Osteocyte (in vitro differentiated cells): ENCODE measurements at regions not wholly inside any gene's neighbourhood (a gene's known extent, or its start where the extent isn't known, plus 50 kb on each side); places are given as distances from the start of the nearest gene placed in this dataset.
"Not testable (repeated sequence)": the region's sequence is repeated elsewhere in the genome, so short reads cannot be mapped to it uniquely, and the experiment has no call there.

Experiments used
- DNase-seq: peaks from one replicate; pipeline ENCODE4 v3.0.0; 2021; ENCODE audit warnings: mixed read lengths; ENCODE audit not compliant: unreplicated experiment; ENCODE audit errors: extremely low spot score
- H3K27ac Mint-ChIP-seq: one replicate; pipeline ENCODE4 v1.8.0; 2021; ENCODE audit warnings: mild to moderate bottlenecking, mixed read lengths; ENCODE audit not compliant: unreplicated experiment
- H3K27me3 Mint-ChIP-seq: one replicate; pipeline ENCODE4 v1.8.0; 2021; ENCODE audit warnings: mixed read lengths; ENCODE audit not compliant: unreplicated experiment
- H3K36me3 Mint-ChIP-seq: one replicate; pipeline ENCODE4 v1.8.0; 2021; ENCODE audit warnings: mixed read lengths; ENCODE audit not compliant: unreplicated experiment
- H3K4me1 Mint-ChIP-seq: one replicate; pipeline ENCODE4 v1.8.0; 2021; ENCODE audit warnings: mixed read lengths; ENCODE audit not compliant: unreplicated experiment
- H3K4me3 Mint-ChIP-seq: one replicate; pipeline ENCODE4 v1.8.0; 2021; ENCODE audit warnings: mild to moderate bottlenecking, moderate library complexity, mixed read lengths; ENCODE audit not compliant: unreplicated experiment
- H3K9me3 Mint-ChIP-seq: one replicate; pipeline ENCODE4 v1.8.0; 2021; ENCODE audit warnings: mixed read lengths; ENCODE audit not compliant: unreplicated experiment
- TF ChIP-seq, protein P1 (sequence below): fragments of 200-600 bp; sonication (generic); IDR thresholded peaks from 2 replicates; pipeline ENCODE4 v1.5.0; 2021; ENCODE audit warnings: antibody characterized with exemption, mild to moderate bottlenecking, moderate library complexity

- Mint-ChIP-seq H3K27me3 (no peaks in the 10 kb centered on the region), H3K4me1 (no peaks in the 10 kb centered on the region), H3K36me3 (no peaks in the 10 kb centered on the region), H3K9me3 (no peaks in the 10 kb centered on the region), H3K4me3 (no peak overlapping the region), H3K27ac (no peak overlapping the region)
- TF ChIP-seq, protein P1, sequence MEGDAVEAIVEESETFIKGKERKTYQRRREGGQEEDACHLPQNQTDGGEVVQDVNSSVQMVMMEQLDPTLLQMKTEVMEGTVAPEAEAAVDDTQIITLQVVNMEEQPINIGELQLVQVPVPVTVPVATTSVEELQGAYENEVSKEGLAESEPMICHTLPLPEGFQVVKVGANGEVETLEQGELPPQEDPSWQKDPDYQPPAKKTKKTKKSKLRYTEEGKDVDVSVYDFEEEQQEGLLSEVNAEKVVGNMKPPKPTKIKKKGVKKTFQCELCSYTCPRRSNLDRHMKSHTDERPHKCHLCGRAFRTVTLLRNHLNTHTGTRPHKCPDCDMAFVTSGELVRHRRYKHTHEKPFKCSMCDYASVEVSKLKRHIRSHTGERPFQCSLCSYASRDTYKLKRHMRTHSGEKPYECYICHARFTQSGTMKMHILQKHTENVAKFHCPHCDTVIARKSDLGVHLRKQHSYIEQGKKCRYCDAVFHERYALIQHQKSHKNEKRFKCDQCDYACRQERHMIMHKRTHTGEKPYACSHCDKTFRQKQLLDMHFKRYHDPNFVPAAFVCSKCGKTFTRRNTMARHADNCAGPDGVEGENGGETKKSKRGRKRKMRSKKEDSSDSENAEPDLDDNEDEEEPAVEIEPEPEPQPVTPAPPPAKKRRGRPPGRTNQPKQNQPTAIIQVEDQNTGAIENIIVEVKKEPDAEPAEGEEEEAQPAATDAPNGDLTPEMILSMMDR, result no peak
- no peak for DNase-seq
Observed at GRCh38 chr17:34436607-34437006, 73.6 kb upstream of the CCL1 start.

DNA sequence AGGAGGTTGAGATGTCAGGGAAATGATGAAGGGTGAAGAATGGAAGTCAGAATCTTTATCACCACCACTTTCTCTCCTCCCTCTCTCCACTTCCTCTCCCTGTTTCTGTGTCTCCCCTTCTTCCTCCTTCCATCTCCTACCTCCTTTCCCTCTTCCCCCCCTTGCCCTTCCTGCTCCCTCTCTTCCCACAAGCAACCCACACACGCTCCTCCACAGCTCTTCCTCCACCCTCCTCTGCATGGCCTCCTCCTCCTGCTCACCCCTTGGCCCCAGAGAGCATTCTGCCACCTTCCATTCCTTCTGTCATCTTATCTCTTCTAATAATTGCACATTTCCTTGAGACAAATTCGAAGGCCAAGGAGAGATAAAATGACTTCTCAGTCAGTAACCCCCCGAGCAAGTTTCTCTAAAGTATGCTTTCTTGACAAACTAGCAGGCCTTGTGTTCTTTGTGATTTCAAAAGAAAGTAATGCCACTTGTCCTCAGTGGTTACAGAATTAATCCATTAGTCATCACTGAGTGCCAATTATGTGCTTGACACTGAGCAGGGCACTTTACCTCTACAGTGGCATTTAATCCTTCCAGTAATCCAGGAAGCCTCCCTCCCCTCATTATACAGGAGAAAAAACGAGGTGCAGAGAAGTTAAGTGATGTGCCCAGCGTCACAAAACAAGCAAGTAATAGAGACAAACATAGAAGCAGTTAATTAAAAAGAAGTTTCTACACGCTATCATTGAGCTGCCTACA lies 72.3 kb upstream of the CCL1 start:
- Mint-ChIP-seq H3K36me3 (no peaks in the 10 kb centered on the region), H3K9me3 (no peaks in the 10 kb centered on the region), H3K4me3 (no peak overlapping the region), H3K27me3 (no peaks in the 10 kb centered on the region), H3K4me1 (no peaks in the 10 kb centered on the region), H3K27ac (no peak overlapping the region)
- TF ChIP-seq, protein P1, result no peak
- DNase-seq, result no peak

- H3K36me3 Mint-ChIP-seq, result no peaks in the 10 kb centered on the region
- DNase-seq, result no peak
- H3K4me1 Mint-ChIP-seq, result no peaks in the 10 kb centered on the region
- no peak overlapping the region for H3K4me3 Mint-ChIP-seq
- no peaks in the 10 kb centered on the region for H3K9me3 Mint-ChIP-seq
- TF ChIP-seq, protein P1, result no peak
- no peaks in the 10 kb centered on the region for H3K27me3 Mint-ChIP-seq
- H3K27ac Mint-ChIP-seq, result no peak overlapping the region
Observed at GRCh38 chr17:34434052-34434451, 71.0 kb upstream of the CCL1 start.

GRCh38 chr17:34424814-34425491 lies 61.9 kb upstream of the CCL1 start:
- Mint-ChIP-seq H3K36me3 (no peaks in the 10 kb centered on the region), H3K4me3 (no peak overlapping the region), H3K4me1 (no peaks in the 10 kb centered on the region), H3K27me3 (peaks cover 12% of the 10 kb centered on the region), H3K9me3 (no peaks in the 10 kb centered on the region), H3K27ac (no peak overlapping the region)
- TF ChIP-seq, protein P1, result no peak
- no peak for DNase-seq

DNA sequence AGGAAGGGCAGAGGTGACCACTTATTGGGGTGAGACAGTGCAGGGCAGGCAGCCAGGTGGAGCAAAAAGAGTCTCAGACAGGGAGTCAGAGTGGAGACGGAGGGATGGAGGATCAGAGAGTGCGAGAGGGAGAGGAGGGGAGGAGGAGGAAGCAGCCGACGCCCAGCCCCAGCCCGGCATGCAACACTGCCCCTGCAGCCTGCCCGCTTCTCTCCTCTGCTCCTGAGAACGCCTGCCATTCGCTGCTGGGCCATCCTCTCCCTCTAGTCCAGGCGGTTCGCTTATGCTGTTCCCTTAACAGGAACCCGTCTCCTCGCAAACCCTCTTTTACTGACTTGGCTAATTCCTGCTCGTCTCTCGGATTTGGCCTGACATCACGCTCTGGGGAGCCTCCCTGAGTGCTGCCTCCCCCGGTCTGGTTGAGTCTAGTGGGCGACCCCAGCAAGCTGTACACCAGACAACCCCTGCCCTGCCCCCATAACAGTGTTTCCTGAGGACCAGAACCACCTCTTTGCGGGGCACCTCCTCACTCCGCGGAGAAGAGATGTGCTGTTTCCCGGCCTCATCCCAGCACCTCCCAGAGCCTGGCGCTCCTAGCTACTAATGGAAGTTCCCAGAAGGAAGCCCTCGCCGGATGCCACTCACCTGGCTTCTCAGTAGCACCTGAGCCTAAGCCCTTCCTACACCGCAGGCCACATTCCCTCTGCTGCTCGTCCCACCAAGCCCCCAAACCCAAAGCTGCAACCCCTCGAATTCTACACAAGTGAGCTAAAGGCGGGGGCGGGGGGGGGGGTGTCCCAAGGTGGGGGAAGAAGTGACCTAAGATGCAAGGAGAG lies 61.2 kb upstream of the CCL1 start:
- H3K27me3 Mint-ChIP-seq, result peaks cover 12% of the 10 kb centered on the region
- no peaks in the 10 kb centered on the region for H3K9me3 Mint-ChIP-seq
- no peak overlapping the region for H3K4me3 Mint-ChIP-seq
- H3K4me1 Mint-ChIP-seq, result no peaks in the 10 kb centered on the region
- TF ChIP-seq, protein P1, result no peak
- H3K27ac Mint-ChIP-seq, result no peak overlapping the region
- H3K36me3 Mint-ChIP-seq, result no peaks in the 10 kb centered on the region
- no peak for DNase-seq

DNA sequence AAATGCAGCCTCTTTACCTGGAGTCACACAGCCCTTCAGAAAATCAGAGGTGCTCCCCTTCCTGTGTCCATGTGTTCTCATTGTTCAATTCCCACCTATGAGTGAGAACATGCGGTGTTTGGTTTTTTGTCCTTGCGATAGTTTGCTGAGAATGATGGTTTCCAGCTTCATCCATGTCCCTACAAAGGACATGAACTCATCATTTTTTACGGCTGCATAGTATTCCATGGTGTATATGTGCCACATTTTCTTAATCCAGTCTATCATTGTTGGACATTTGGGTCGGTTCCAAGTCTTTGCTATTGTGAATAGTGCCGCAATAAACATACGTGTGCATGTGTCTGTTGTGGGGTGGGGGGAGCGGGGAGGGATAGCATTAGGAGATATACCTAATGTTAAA lies 60.3 kb upstream of the CCL1 start:
- peaks cover 12% of the 10 kb centered on the region for H3K27me3 Mint-ChIP-seq
- not testable (repeated sequence) for H3K9me3 Mint-ChIP-seq, H3K27ac Mint-ChIP-seq, H3K4me1 Mint-ChIP-seq, DNase-seq, H3K4me3 Mint-ChIP-seq, H3K36me3 Mint-ChIP-seq
